ENCODE measurements at regions not wholly inside any gene's neighbourhood (a gene's known extent, or its start where the extent isn't known, plus 50 kb on each side); places are given as distances from the start of the nearest gene placed in this dataset.
A peak's percentile ranks its signal among the peaks of the same experiment; 100 is the strongest.

DNA sequence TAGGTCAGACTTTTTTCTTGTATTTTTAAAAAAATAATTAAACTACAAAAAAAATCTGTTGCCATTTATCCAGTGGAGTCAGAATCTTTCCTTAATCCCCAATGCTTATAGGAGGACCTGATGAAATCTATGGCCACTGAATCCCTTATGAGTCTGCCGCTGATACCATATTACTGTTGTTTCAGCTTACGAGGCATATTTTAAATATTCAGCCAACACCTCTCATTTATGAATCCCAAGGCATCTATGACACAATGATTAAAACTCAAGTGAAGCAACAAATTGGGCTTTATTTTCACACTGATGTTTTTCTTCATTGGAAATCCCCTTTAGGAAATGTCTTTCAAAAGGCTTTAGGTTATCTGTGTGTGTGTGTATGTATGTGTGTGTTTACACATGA lies 137.8 kb upstream of the PUDP start:
- H3K9me3 ChIP-seq, result no peaks in the 10 kb centered on the region
- no peak for DNase-seq
- TF ChIP-seq CTCF (IDR thresholded peaks at IDR 0.05), result no peak
- no peaks in the 10 kb centered on the region for H3K36me3 ChIP-seq
- ATAC-seq, result no peak
- intact Hi-C loops (cut with DNase I), result no loop called here
- no peaks in the 10 kb centered on the region for H3K4me1 ChIP-seq
- no peak overlapping the region for H3K27ac ChIP-seq
- no peaks in the 10 kb centered on the region for H3K27me3 ChIP-seq
- H3K4me3 ChIP-seq, result no peak overlapping the region

- no peak for ATAC-seq
- Histone ChIP-seq H3K27me3 (no peaks in the 10 kb centered on the region), H3K36me3 (no peaks in the 10 kb centered on the region), H3K4me1 (no peaks in the 10 kb centered on the region), H3K9me3 (no peaks in the 10 kb centered on the region), H3K27ac (no peak overlapping the region), H3K4me3 (no peak overlapping the region)
- no peak for DNase-seq
- no peak for TF ChIP-seq CTCF (IDR thresholded peaks at IDR 0.05)
- intact Hi-C loops (cut with DNase I), result no loop called here
Measured at GRCh38 chrX:7283741-7284140, 135.8 kb upstream of the PUDP start.

GRCh38 chrX:7280520-7280919 lies 132.6 kb upstream of the PUDP start:
- intact Hi-C loops (cut with DNase I), result no loop called here

DNA sequence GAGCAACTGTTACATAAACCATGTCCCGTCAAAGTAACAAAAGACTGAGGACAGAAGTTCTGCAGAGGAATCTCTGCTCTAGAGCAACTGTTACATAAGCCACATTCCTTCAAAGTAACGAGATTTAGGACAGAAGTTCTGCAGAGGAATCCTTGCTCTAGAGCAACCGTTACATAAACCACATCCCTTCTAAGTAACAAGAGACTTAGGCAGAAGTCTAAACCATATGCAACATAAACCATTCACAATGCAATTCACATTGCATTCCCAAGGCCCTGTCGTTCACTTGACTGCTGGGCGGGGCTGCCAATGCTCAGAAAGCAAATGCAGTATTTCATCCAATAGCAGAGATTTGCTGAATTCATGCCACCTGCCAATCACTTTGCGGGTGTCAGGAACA lies 124.4 kb upstream of the PUDP start:
- TF ChIP-seq CTCF (IDR thresholded peaks at IDR 0.05), result no peak
- Histone ChIP-seq H3K9me3 (no peaks in the 10 kb centered on the region), H3K36me3 (no peaks in the 10 kb centered on the region), H3K4me1 (no peaks in the 10 kb centered on the region), H3K4me3 (no peak overlapping the region), H3K27me3 (no peaks in the 10 kb centered on the region), H3K27ac (no peak overlapping the region)
- intact Hi-C loops (cut with DNase I), result no loop called here
- no peak for DNase-seq
- peak; percentile 21 for ATAC-seq

More at GRCh38 chrX:7280520-7280919, 132.6 kb upstream of the PUDP start:
- Histone ChIP-seq H3K27ac (no peak overlapping the region), H3K27me3 (no peaks in the 10 kb centered on the region), H3K9me3 (no peaks in the 10 kb centered on the region), H3K36me3 (no peaks in the 10 kb centered on the region), H3K4me3 (no peak overlapping the region), H3K4me1 (no peaks in the 10 kb centered on the region)
- no peak for TF ChIP-seq CTCF (IDR thresholded peaks at IDR 0.05)
- DNase-seq, result no peak
- no peak for ATAC-seq

- TF ChIP-seq CTCF (IDR thresholded peaks at IDR 0.05), result no peak
- no peaks in the 10 kb centered on the region for H3K4me1 ChIP-seq
- ATAC-seq (no peak), DNase-seq (no peak)
- no peak overlapping the region for H3K27ac ChIP-seq
- no peaks in the 10 kb centered on the region for H3K9me3 ChIP-seq
- H3K36me3 ChIP-seq, result no peaks in the 10 kb centered on the region
- H3K4me3 ChIP-seq, result no peak overlapping the region
- intact Hi-C loops (cut with DNase I), result no loop called here
- H3K27me3 ChIP-seq, result no peaks in the 10 kb centered on the region
Measured at GRCh38 chrX:7270933-7271332, 123.0 kb upstream of the PUDP start.

DNA sequence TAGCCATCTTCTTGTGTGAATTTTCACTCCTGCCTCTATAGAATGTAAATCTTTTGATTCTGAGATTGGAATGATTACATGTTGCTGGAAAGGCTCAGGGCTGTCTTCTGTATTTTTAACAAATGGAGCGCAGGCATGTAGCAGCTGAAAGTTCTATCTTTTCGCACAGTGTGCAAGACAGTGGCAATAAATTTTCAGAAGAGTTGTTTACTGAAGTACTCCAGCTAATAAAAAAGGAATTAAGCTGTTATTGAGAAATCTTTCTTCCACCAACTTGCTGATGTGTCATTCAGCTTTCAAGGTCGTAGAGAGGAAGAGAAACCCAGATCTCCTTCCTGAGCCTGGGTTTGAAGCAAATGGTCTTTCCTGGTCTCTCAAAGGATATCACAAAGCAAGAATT lies 122.0 kb upstream of the PUDP start:
- TF ChIP-seq CTCF (IDR thresholded peaks at IDR 0.05), result no peak
- H3K36me3 ChIP-seq, result no peaks in the 10 kb centered on the region
- H3K27ac ChIP-seq, result no peak overlapping the region
- H3K27me3 ChIP-seq, result no peaks in the 10 kb centered on the region
- ATAC-seq (peak; percentile 20), DNase-seq (no peak)
- intact Hi-C loops (cut with DNase I), result no loop called here
- no peaks in the 10 kb centered on the region for H3K9me3 ChIP-seq
- H3K4me1 ChIP-seq, result no peaks in the 10 kb centered on the region
- H3K4me3 ChIP-seq, result no peak overlapping the region

Measured in upper lobe of right lung (tissue), 1 donor.